T-cell (primary cell): ENCODE measurements at regions not wholly inside any gene's neighbourhood (a gene's known extent, or its start where the extent isn't known, plus 50 kb on each side); places are given as distances from the start of the nearest gene placed in this dataset.

ENCODE experiments used
- ATAC-seq, 4 experiments: fragments of 200-7000 bp in 3 of 4; fragments of 150-1000 bp in 1 of 4; cut with Tn5 transposase; replicated peaks in 1 of 4; 1 replicate in 3 of 4; 2 replicates in 1 of 4; pipeline ENCODE4 v1.10.0; 2021; ENCODE audit warnings: moderate library complexity in 3 of 4, mild to moderate bottlenecking in 2 of 4, moderate number of reproducible peaks in 1 of 4
- CTCF ChIA-PET, 2 donors: fragments of 300-600 bp; sonication (Branson Sonifier 250); formaldehyde crosslinking; loops; one replicate each; lab custom pipeline; 2022; ENCODE audit warnings: antibody characterized with exemption in 2 of 2; lab: Charles Lee
- POLR2A ChIA-PET, 2 donors: fragments of 300-600 bp; sonication (Branson Sonifier 250); formaldehyde crosslinking; loops; one replicate each; lab custom pipeline; 2022; ENCODE audit warnings: antibody characterized with exemption in 2 of 2; lab: Charles Lee
- DNase-seq, 35 experiments: peaks; one replicate each; pipeline versions ENCODE4 v3.0.0 to v3.0.0-alpha.2; 2013 to 2023
- H3K27ac ChIP-seq: one replicate; pipeline ENCODE4 v1.5.1; 2013; ENCODE audit warnings: low read length
- H3K27me3 ChIP-seq, 2 experiments: replicated peaks in 1 of 2; 1 replicate in 1 of 2; 2 replicates in 1 of 2; pipeline versions ENCODE4 v1.6.1 to v1.7.0; 2013; ENCODE audit warnings: low read length in 1 of 2, mixed read lengths in 1 of 2; ENCODE audit not compliant: control insufficient read depth in 2 of 2, insufficient read depth in 2 of 2; ENCODE audit errors: extremely low read depth in 1 of 2
- H3K36me3 ChIP-seq, 2 donors: 1 replicate in 1 of 2; 2 replicates in 1 of 2; pipeline versions ENCODE4 v1.6.1 to v1.7.0; 2013; ENCODE audit warnings: low read length in 1 of 2; ENCODE audit not compliant: control insufficient read depth in 2 of 2, insufficient read depth in 1 of 2; ENCODE audit errors: extremely low read depth in 1 of 2
- H3K4me1 ChIP-seq, 2 experiments: 1 replicate in 1 of 2; 2 replicates in 1 of 2; pipeline versions ENCODE4 v1.6.1 to v1.7.0; 2013; ENCODE audit warnings: low read length in 2 of 2, mixed read lengths in 1 of 2; ENCODE audit not compliant: insufficient read depth in 2 of 2, control insufficient read depth in 1 of 2; ENCODE audit errors: extremely low read depth in 1 of 2
- H3K4me3 ChIP-seq, 2 donors: 1 replicate in 1 of 2; 2 replicates in 1 of 2; pipeline versions ENCODE4 v1.5.1 to v1.7.0; 2013; ENCODE audit warnings: mild to moderate bottlenecking in 2 of 2, low read length in 1 of 2, moderate library complexity in 1 of 2; ENCODE audit not compliant: control insufficient read depth in 1 of 2; ENCODE audit errors: extremely low read depth in 1 of 2
- H3K9me3 ChIP-seq: 2 replicates; pipeline ENCODE4 v1.7.0; 2013
- H3K27ac Mint-ChIP-seq, 2 donors: one replicate each; pipeline ENCODE4 v1.8.0; 2020 to 2021; ENCODE audit warnings: mild to moderate bottlenecking in 2 of 2, mixed read lengths in 2 of 2
- H3K27me3 Mint-ChIP-seq, 2 donors: one replicate each; pipeline ENCODE4 v1.8.0; 2021 to 2022; ENCODE audit warnings: mixed read lengths in 2 of 2
- H3K36me3 Mint-ChIP-seq: one replicate; pipeline ENCODE4 v1.8.0; 2021; ENCODE audit warnings: mixed read lengths
- H3K4me1 Mint-ChIP-seq, 3 donors: one replicate each; pipeline ENCODE4 v1.8.0; 2020 to 2022; ENCODE audit warnings: mixed read lengths in 3 of 3, mild to moderate bottlenecking in 1 of 3
- H3K4me3 Mint-ChIP-seq, 3 donors: one replicate each; pipeline ENCODE4 v1.8.0; 2020 to 2022; ENCODE audit warnings: mild to moderate bottlenecking in 3 of 3, mixed read lengths in 3 of 3, moderate library complexity in 3 of 3
- H3K9me3 Mint-ChIP-seq, 3 donors: one replicate each; pipeline ENCODE4 v1.8.0; 2020 to 2022; ENCODE audit warnings: mixed read lengths in 3 of 3
- WGBS: methylation state at CpG from one replicate; pipeline ENCODE4 v1.1.5; 2013; ENCODE audit warnings: missing lambda C conversion rate; ENCODE audit not compliant: insufficient coverage; 5-methylcytosine and 5-hydroxymethylcytosine counted together

DNA sequence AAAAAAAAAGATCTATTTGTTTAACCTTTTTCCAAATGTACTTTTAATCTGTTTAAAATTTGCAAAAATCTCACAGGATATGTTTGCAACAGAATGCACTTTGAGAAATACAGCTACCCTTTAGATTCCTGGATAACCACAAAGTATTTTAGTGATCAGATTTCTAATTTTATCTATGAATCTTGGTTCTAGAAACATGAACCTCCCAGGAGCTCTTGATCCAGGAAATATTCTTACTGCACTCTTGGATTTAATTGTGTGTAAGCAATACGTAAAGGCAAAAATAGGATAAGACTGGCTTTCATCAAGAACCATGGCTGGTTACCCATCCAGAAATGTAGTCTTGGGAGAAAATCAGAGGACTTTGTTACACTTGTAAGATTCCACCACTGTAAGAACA is 1581.8 kb upstream of the WWC1 start:
- H3K4me1 ChIP-seq = no peaks in the 10 kb centered on the region
- Mint-ChIP-seq H3K4me3 (no peak overlapping the region), H3K4me1 (no peaks in the 10 kb centered on the region), H3K27me3 (no peaks in the 10 kb centered on the region), H3K9me3 (peaks cover 16 to 21% (median 18%) of the 10 kb centered on the region in 3 donors), H3K36me3 (no peaks in the 10 kb centered on the region), H3K27ac (no peak overlapping the region)
- DNase-seq (no peak), ATAC-seq (no peak)
- H3K9me3 ChIP-seq = no peaks in the 10 kb centered on the region
- POLR2A ChIA-PET = no interaction called here
- H3K27me3 ChIP-seq = no peaks in the 10 kb centered on the region
- H3K36me3 ChIP-seq = no peaks in the 10 kb centered on the region
- H3K4me3 ChIP-seq = no peak overlapping the region
- no CpG with 5 or more reads among the region's 1 CpG for WGBS
- no peak overlapping the region for H3K27ac ChIP-seq
- CTCF ChIA-PET = no interaction called here

DNA sequence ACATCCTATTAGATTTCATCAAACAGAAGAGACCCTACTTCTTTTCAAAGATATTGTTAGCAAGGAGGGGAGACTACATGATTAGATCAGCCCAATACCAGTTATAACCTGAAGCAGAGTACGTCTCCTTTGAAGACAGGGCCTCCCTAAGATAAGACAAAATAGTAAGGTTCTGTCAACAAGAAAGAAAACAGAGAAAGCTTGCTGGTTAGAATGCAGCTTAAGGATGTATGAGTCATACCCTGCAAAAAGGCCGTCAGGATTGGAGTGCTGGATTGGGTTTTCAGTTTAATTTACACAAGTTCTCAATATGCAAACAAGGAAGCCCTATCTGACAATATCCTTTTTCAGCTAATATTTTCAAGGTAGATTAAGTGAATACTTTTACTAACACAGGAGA is 1581.2 kb upstream of the WWC1 start:
- no peaks in the 10 kb centered on the region for H3K36me3 Mint-ChIP-seq
- no peaks in the 10 kb centered on the region for H3K27me3 Mint-ChIP-seq
- no peaks in the 10 kb centered on the region for H3K9me3 ChIP-seq
- H3K9me3 Mint-ChIP-seq = peaks cover 14 to 23% (median 20%) of the 10 kb centered on the region in 3 donors
- H3K27me3 ChIP-seq = no peaks in the 10 kb centered on the region
- no peaks in the 10 kb centered on the region for H3K36me3 ChIP-seq
- WGBS = no CpG with 5 or more reads among the region's 2 CpGs
- ATAC-seq (no peak), DNase-seq (no peak)
- H3K4me3 Mint-ChIP-seq = no peak overlapping the region
- no peak overlapping the region for H3K27ac Mint-ChIP-seq
- ChIA-PET CTCF (no interaction called here), POLR2A (no interaction called here)
- H3K4me1 Mint-ChIP-seq = no peaks in the 10 kb centered on the region
- H3K27ac ChIP-seq = no peak overlapping the region
- no peaks in the 10 kb centered on the region for H3K4me1 ChIP-seq
- no peak overlapping the region for H3K4me3 ChIP-seq

DNA sequence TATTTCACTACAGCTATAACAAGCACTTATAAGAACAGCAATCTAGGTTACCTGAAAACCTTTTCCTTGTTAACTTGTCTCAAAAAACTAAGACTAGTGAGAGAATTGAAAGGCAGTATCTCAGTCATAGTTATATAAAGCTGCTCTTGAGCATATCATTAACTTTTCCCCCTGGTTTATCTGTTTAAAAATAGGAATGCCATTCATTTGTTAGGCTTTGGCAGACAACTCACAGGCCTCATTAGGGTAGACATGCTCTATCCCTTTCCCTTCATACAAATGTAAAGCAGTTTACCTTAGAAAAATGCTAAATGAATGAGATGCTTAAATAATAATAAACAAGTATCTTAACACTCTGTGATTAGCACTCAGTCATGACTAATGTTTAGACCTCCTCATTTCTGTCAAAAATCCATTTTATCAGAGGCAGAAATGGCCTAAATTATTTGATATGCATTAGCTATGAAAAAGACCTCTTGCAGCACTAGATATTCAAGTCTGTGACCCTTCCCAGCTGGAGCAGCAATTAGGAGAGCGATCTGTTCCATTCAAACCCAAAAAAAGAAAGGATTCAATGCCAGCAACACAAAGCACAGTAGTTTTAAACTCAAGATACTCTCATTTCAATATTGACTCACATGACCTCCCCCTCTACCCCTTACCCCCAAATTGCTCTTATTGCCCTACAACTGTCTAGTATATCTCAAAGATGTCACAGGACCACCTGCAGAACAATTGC is 1578.8 kb upstream of the WWC1 start:
- no peak overlapping the region for H3K4me3 Mint-ChIP-seq
- ATAC-seq (no peak), DNase-seq (no peak)
- POLR2A ChIA-PET = no interaction called here
- Histone ChIP-seq H3K27me3 (no peaks in the 10 kb centered on the region), H3K9me3 (no peaks in the 10 kb centered on the region), H3K4me1 (no peaks in the 10 kb centered on the region), H3K36me3 (no peaks in the 10 kb centered on the region), H3K4me3 (no peak overlapping the region), H3K27ac (no peak overlapping the region)
- no peak overlapping the region for H3K27ac Mint-ChIP-seq
- WGBS = 60% methylated on average over 1 of the region's 1 CpG
- CTCF ChIA-PET = no interaction called here
- no peaks in the 10 kb centered on the region for H3K4me1 Mint-ChIP-seq
- no peaks in the 10 kb centered on the region for H3K36me3 Mint-ChIP-seq
- no peaks in the 10 kb centered on the region for H3K27me3 Mint-ChIP-seq
- H3K9me3 Mint-ChIP-seq = peaks cover 4 to 17% (median 5%) of the 10 kb centered on the region in 3 donors

GRCh38 chr5:166713295-166713694 is 1578.2 kb upstream of the WWC1 start:
- no peaks in the 10 kb centered on the region for H3K27me3 Mint-ChIP-seq
- WGBS = 77% methylated on average over 6 of the region's 8 CpGs
- no peaks in the 10 kb centered on the region for H3K4me1 Mint-ChIP-seq
- no peak overlapping the region for H3K4me3 Mint-ChIP-seq
- ATAC-seq (no peak), DNase-seq (no peak)
- no peak overlapping the region for H3K27ac Mint-ChIP-seq
- H3K27ac ChIP-seq = no peak overlapping the region
- ChIA-PET CTCF (no interaction called here), POLR2A (no interaction called here)
- H3K4me3 ChIP-seq = no peak overlapping the region
- no peaks in the 10 kb centered on the region for H3K27me3 ChIP-seq
- H3K9me3 ChIP-seq = no peaks in the 10 kb centered on the region
- no peaks in the 10 kb centered on the region for H3K36me3 ChIP-seq
- H3K36me3 Mint-ChIP-seq = no peaks in the 10 kb centered on the region
- H3K9me3 Mint-ChIP-seq = peaks cover 4 to 17% (median 5%) of the 10 kb centered on the region in 3 donors
- H3K4me1 ChIP-seq = no peaks in the 10 kb centered on the region

GRCh38 chr5:166716856-166717492 is 1574.5 kb upstream of the WWC1 start:
- 74% methylated on average over 5 of the region's 6 CpGs for WGBS
- peaks cover 10 to 31% (median 17%) of the 10 kb centered on the region in 3 donors for H3K9me3 Mint-ChIP-seq
- DNase-seq = no peak
- Histone ChIP-seq H3K4me1 (no peaks in the 10 kb centered on the region), H3K27me3 (no peaks in the 10 kb centered on the region), H3K36me3 (no peaks in the 10 kb centered on the region), H3K9me3 (no peaks in the 10 kb centered on the region), H3K27ac (no peak overlapping the region), H3K4me3 (no peak overlapping the region)
- H3K27me3 Mint-ChIP-seq = no peaks in the 10 kb centered on the region
- no peak overlapping the region for H3K27ac Mint-ChIP-seq
- H3K4me1 Mint-ChIP-seq = no peaks in the 10 kb centered on the region
- ATAC-seq = no peak
- POLR2A ChIA-PET = no interaction called here
- no peak overlapping the region for H3K4me3 Mint-ChIP-seq
- H3K36me3 Mint-ChIP-seq = no peaks in the 10 kb centered on the region
- CTCF ChIA-PET = no interaction called here

DNA sequence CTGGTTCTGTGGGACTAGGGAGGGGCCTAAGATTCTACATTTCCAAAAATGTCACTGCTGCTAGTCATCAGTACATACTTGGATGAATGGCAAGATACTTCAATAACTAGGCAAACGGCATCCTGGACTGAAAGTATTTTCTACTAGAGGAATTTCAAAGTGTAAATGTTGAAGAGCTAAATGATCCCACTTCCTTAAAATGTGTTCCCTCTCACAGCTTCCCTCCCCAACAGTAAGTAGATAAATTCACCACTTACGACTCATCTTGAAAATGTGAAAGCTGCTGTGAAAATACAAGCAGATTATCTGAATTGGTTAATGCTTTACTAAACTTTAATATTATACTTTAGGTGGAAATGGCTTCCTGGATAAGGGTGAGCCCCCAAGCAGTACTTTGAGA is 1571.5 kb upstream of the WWC1 start:
- no peaks in the 10 kb centered on the region for H3K27me3 Mint-ChIP-seq
- ATAC-seq = no peak
- no peaks in the 10 kb centered on the region for H3K4me1 Mint-ChIP-seq
- Histone ChIP-seq H3K4me3 (no peak overlapping the region), H3K27me3 (no peaks in the 10 kb centered on the region), H3K9me3 (peaks cover 2% of the 10 kb centered on the region), H3K4me1 (no peaks in the 10 kb centered on the region), H3K36me3 (no peaks in the 10 kb centered on the region), H3K27ac (no peak overlapping the region)
- H3K9me3 Mint-ChIP-seq = peaks cover 8 to 26% (median 17%) of the 10 kb centered on the region in 3 donors
- no CpG with 5 or more reads among the region's 2 CpGs for WGBS
- ChIA-PET POLR2A (no interaction called here), CTCF (no interaction called here)
- no peak overlapping the region for H3K4me3 Mint-ChIP-seq
- H3K27ac Mint-ChIP-seq = no peak overlapping the region
- no peak for DNase-seq
- no peaks in the 10 kb centered on the region for H3K36me3 Mint-ChIP-seq
